SKM-1 treated with dmso at 0.1 percent for 144 hours (cell line): ENCODE measurements at regions not wholly inside any gene's neighbourhood (a gene's known extent, or its start where the extent isn't known, plus 50 kb on each side); places are given as distances from the start of the nearest gene placed in this dataset.

Experiments used
- DNase-seq: peaks from one replicate; lab custom pipeline; 2025; ENCODE audit not compliant: unreplicated experiment; lab: John Stamatoyannopoulos, UW

- no peak for DNase-seq
Measured at GRCh38 chr10:43943818-43944360, 295.2 kb upstream of the ZNF32 start.

GRCh38 chr10:43943119-43943817, 294.6 kb upstream of the ZNF32 start:
- DNase-seq: no peak

GRCh38 chr10:43942096-43942850, 293.6 kb upstream of the ZNF32 start:
- no peak for DNase-seq

- DNase-seq: no peak
Measured at GRCh38 chr10:43940898-43941837, 292.5 kb upstream of the ZNF32 start.

- DNase-seq: no peak
Measured at GRCh38 chr10:43939939-43940820, 291.5 kb upstream of the ZNF32 start.

GRCh38 chr10:43939389-43939938, 290.8 kb upstream of the ZNF32 start:
- no peak for DNase-seq

- no peak for DNase-seq
Measured at GRCh38 chr10:43938810-43939209, 290.1 kb upstream of the ZNF32 start.

- DNase-seq: no peak
Measured at GRCh38 chr10:43931308-43931930, 282.7 kb upstream of the ZNF32 start.

- no peak for DNase-seq
Measured at GRCh38 chr10:43930777-43931176, 282.1 kb upstream of the ZNF32 start.

GRCh38 chr10:43930243-43930642, 281.6 kb upstream of the ZNF32 start:
- DNase-seq: no peak

GRCh38 chr10:43929122-43929521, 280.4 kb upstream of the ZNF32 start:
- DNase-seq: no peak

- DNase-seq: no peak
Measured at GRCh38 chr10:43928425-43928968, 279.8 kb upstream of the ZNF32 start.

GRCh38 chr10:43926875-43927406, 278.3 kb upstream of the ZNF32 start:
- DNase-seq: no peak

- DNase-seq: no peak
Measured at GRCh38 chr10:43926371-43926770, 277.7 kb upstream of the ZNF32 start.

GRCh38 chr10:43925793-43926192, 277.1 kb upstream of the ZNF32 start:
- no peak for DNase-seq

- no peak for DNase-seq
Measured at GRCh38 chr10:43923328-43923727, 274.6 kb upstream of the ZNF32 start.

GRCh38 chr10:43922335-43923280, 273.9 kb upstream of the ZNF32 start:
- no peak for DNase-seq

GRCh38 chr10:43921881-43922280, 273.2 kb upstream of the ZNF32 start:
- no peak for DNase-seq
